Heart right ventricle (tissue), 16 donors: ENCODE measurements at regions not wholly inside any gene's neighbourhood (a gene's known extent, or its start where the extent isn't known, plus 50 kb on each side); places are given as distances from the start of the nearest gene placed in this dataset.

ENCODE experiments used
- ATAC-seq, 8 donors: fragments of 200-7000 bp; cut with Tn5 transposase; one replicate each; pipeline ENCODE4 v1.9.1; 2020; ENCODE audit warnings: mild to moderate bottlenecking in 8 of 8, moderate library complexity in 8 of 8, moderate number of reproducible peaks in 1 of 8
- DNase-seq, 2 donors: peaks; one replicate each; pipeline ENCODE4 v3.0.0-alpha.2; 2020
- H3K27ac ChIP-seq, 10 donors: fragments of 200-600 bp; sonication (generic) in 2 of 10; one replicate each; pipeline versions ENCODE4 v1.5.0 to v1.8.0; 2020 to 2022; ENCODE audit warnings: mild to moderate bottlenecking in 3 of 10
- H3K27me3 ChIP-seq, 7 donors: fragments of 200-600 bp; one replicate each; pipeline ENCODE4 v1.8.0; 2021 to 2022; ENCODE audit warnings: mild to moderate bottlenecking in 2 of 7
- H3K36me3 ChIP-seq, 9 donors: fragments of 200-600 bp; sonication (generic) in 1 of 9; one replicate each; pipeline versions ENCODE4 v1.5.0 to v1.8.0; 2020 to 2022; ENCODE audit warnings: mild to moderate bottlenecking in 2 of 9
- H3K4me1 ChIP-seq, 9 donors: fragments of 200-600 bp; sonication (generic) in 1 of 9; one replicate each; pipeline versions ENCODE4 v1.5.0 to v1.8.0; 2020 to 2022; ENCODE audit warnings: mild to moderate bottlenecking in 4 of 9
- H3K4me3 ChIP-seq, 10 donors: fragments of 200-600 bp; sonication (generic) in 2 of 10; one replicate each; pipeline versions ENCODE4 v1.5.0 to v1.8.0; 2020 to 2022; ENCODE audit warnings: mild to moderate bottlenecking in 7 of 10, moderate library complexity in 2 of 10
- H3K9me3 ChIP-seq, 11 donors: fragments of 200-600 bp in 10 of 11; sonication (generic) in 2 of 11; one replicate each; pipeline versions ENCODE4 v1.5.0 to v1.8.0; 2013 to 2022; ENCODE audit warnings: mild to moderate bottlenecking in 2 of 11, control low read depth in 1 of 11, moderate library complexity in 1 of 11
- CTCF ChIP-seq, 9 donors: fragments of 200-600 bp; sonication (generic) in 2 of 9; IDR thresholded peaks; one replicate each; pipeline versions ENCODE4 v1.5.0 to v1.8.0; 2021 to 2022; ENCODE audit warnings: antibody characterized with exemption in 9 of 9, mild to moderate bottlenecking in 5 of 9, moderate library complexity in 1 of 9
- WGBS, 2 donors: extraction: QIAGEN DNeasy Blood & Tissue Kit; methylation state at CpG; one replicate each; pipeline ENCODE4 v1.1.7; 2013; ENCODE audit warnings: inconsistent platforms in 1 of 2; 5-methylcytosine and 5-hydroxymethylcytosine counted together
- intact Hi-C, 10 donors: fragments of 100-400 bp; cut with DNase I; formaldehyde crosslinking; loops; one replicate each; pipeline versions ENCODE4 v1.11.1 to v1.14.2; 2022
- donor health status: Arrhythmogenic right ventricular cardiomyopathy.
- donor health status: ischemic (EF 13 %, LVEDD 7.1; RV severe dilation, severe dysfunction).
- donor health status: healthy with polysubstance abuse.
- donor health status: DM: no; HTN: yes; CAD: no.
- donor health status: DM: no; HTN: no; CAD: no.
- donor health status: ischemic (EF 25% LVEDD 6.9; RV normal size, moderate dysfunction).
- donor health status: ischemic (EF 25% LVEDD 5.7; RV mildly dilated, moderate dysfunction).
- donor health status: healthy.
- donor health status: DM: yes; HTN: yes; CAD: no.
- donor health status: Ischemic cardiomyopathy.
- donor health status: ischemic (EF 35%, LVEDD 5.7; RV mildly dilated, moderate dysfunction).
- donor health status: nonischemic (EF 11% LVEDD 7.7; RV severe dilation, severe dysfunction).
- donor health status: DM: yes; HTN: yes; CAD: no.
- donor health status: PGD.
- donor health status: ischemic (EF 29% LVEDD 5.4; RV normal size, mild dysfunction).
- donor health status: nonischemic (EF 23%, LVEDD 6.1; RV moderate dilation, normal function).

- no peaks in the 10 kb centered on the region for H3K4me1 ChIP-seq
- no peak for TF ChIP-seq CTCF (IDR thresholded peaks at IDR 0.05)
- H3K27me3 ChIP-seq = no peaks in the 10 kb centered on the region
- H3K27ac ChIP-seq = no peak overlapping the region
- no peak for DNase-seq
- no peaks in the 10 kb centered on the region for H3K36me3 ChIP-seq
- intact Hi-C loops = no loop called here
- 88 to 90% methylated on average over 7 of the region's 7 CpGs for WGBS, 2 donors
- no peak overlapping the region for H3K4me3 ChIP-seq
- H3K9me3 ChIP-seq = no peaks in the 10 kb centered on the region
- ATAC-seq = no peak
Measured at GRCh38 chr6:19332806-19333460, 504.2 kb upstream of the ID4 start.

GRCh38 chr6:19333936-19334335 lies 503.2 kb upstream of the ID4 start:
- H3K9me3 ChIP-seq = no peaks in the 10 kb centered on the region
- no peak for TF ChIP-seq CTCF (IDR thresholded peaks at IDR 0.05)
- H3K27ac ChIP-seq = no peak overlapping the region
- no peaks in the 10 kb centered on the region for H3K4me1 ChIP-seq
- intact Hi-C loops = no loop called here
- no peaks in the 10 kb centered on the region for H3K27me3 ChIP-seq
- no peak for ATAC-seq
- 83 to 85% methylated on average over 3 of the region's 3 CpGs for WGBS, 2 donors
- no peaks in the 10 kb centered on the region for H3K36me3 ChIP-seq
- no peak for DNase-seq
- no peak overlapping the region for H3K4me3 ChIP-seq

- no peaks in the 10 kb centered on the region for H3K36me3 ChIP-seq
- H3K4me1 ChIP-seq = no peaks in the 10 kb centered on the region
- DNase-seq (no peak), ATAC-seq (no peak)
- H3K27ac ChIP-seq = no peak overlapping the region
- H3K4me3 ChIP-seq = no peak overlapping the region
- 81 to 88% methylated on average over 4 of the region's 4 CpGs for WGBS, 2 donors
- no peak for TF ChIP-seq CTCF (IDR thresholded peaks at IDR 0.05)
- H3K9me3 ChIP-seq = peaks cover 0 to 5% (median 0%) of the 10 kb centered on the region in 11 donors
- intact Hi-C loops = no loop called here
- H3K27me3 ChIP-seq = no peaks in the 10 kb centered on the region
Measured at GRCh38 chr6:19336579-19336978, 500.6 kb upstream of the ID4 start.

GRCh38 chr6:19337101-19337500 lies 500.1 kb upstream of the ID4 start:
- Histone ChIP-seq H3K27ac (no peak overlapping the region), H3K9me3 (peaks cover 0 to 10% (median 0%) of the 10 kb centered on the region in 11 donors), H3K4me1 (no peaks in the 10 kb centered on the region), H3K36me3 (no peaks in the 10 kb centered on the region), H3K4me3 (no peak overlapping the region), H3K27me3 (no peaks in the 10 kb centered on the region)
- DNase-seq = no peak
- 70 to 83% methylated on average over 6 of the region's 6 CpGs for WGBS, 2 donors
- intact Hi-C loops = no loop called here
- no peak for ATAC-seq
- TF ChIP-seq CTCF (IDR thresholded peaks at IDR 0.05) = no peak
